ENCODE measurements at regions not wholly inside any gene's neighbourhood (a gene's known extent, or its start where the extent isn't known, plus 50 kb on each side); places are given as distances from the start of the nearest gene placed in this dataset.

DNA sequence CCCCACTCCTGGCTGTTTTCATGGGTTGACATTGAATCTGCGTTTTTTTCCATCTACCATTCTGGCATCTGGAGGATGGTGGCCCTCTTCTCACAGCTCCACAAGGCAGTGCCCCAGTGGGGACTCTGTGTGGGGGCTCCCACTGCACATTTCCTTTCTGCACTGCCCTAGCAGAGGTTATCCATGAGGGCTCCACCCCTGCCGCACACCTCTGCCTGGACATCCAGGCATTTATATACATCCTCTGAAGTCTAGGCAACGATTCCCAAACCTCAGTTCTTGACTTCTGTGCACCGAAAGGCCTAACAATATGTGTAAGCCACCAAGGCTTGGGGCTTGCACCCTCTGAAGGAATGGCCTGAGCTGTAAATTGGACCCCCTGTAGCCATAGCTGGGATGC is 147.9 kb upstream of the FMN2 start:
- H2BK5ac ChIP-seq (ENCODE audit: low read depth, low read length, poor library complexity, severe bottlenecking), result no peak overlapping the region
- no peak overlapping the region for H3K23ac ChIP-seq (ENCODE audit: low read depth, low read length)
- H2BK15ac ChIP-seq (ENCODE audit: low read depth, low read length), result no peak overlapping the region
- no peak overlapping the region for H3K4me2 ChIP-seq (ENCODE audit: low read depth, low read length)
- no peaks in the 10 kb centered on the region for H3K9me3 ChIP-seq (ENCODE audit: control insufficient read depth, insufficient read depth, low read length)
- POLR2A ChIA-PET (ENCODE audit: unreplicated experiment), result no interaction called here
- no peak overlapping the region for H3K18ac ChIP-seq (ENCODE audit: low read depth, low read length)
- H2AFZ ChIP-seq (replicated peaks; ENCODE audit: low read length, poor library complexity), result no peak overlapping the region
- H2BK20ac ChIP-seq (ENCODE audit: low read depth, low read length), result no peak overlapping the region
- intact Hi-C loops (cut with micrococcal nuclease), result no loop called here
- H4K5ac ChIP-seq (ENCODE audit: low read depth, low read length), result no peak overlapping the region
- no peak overlapping the region for H2BK120ac ChIP-seq (ENCODE audit: low read depth, low read length)
- in situ Hi-C loops (cut with MboI; ENCODE audit: low sequenced_read_pairs), result no loop called here
- no peak overlapping the region for H2AK5ac ChIP-seq (ENCODE audit: low read depth, low read length)
- no peak for ATAC-seq (ENCODE audit: low read depth)
- H3K36me3 ChIP-seq (ENCODE audit: control insufficient read depth, insufficient read depth, low read length), result no peaks in the 10 kb centered on the region
- no peak overlapping the region for H2AK9ac ChIP-seq (replicated peaks; ENCODE audit: low read depth, low read length, poor library complexity)
- no peak overlapping the region for H3K27ac ChIP-seq (ENCODE audit: insufficient read depth, low read length)
- H4K8ac ChIP-seq (ENCODE audit: low read depth in 2 of 2, low read length in 2 of 2), result no peak overlapping the region
- no peak for TF ChIP-seq MXI1 (IDR thresholded peaks at IDR 0.05; ENCODE audit: borderline replicate concordance, low read depth, low read length)
- TF ChIP-seq BHLHE40 (IDR thresholded peaks at IDR 0.05; ENCODE audit: low read depth, low read length), result no peak
- peaks cover 3% of the 10 kb centered on the region; the same call in 1 of the 2 replicates for H3K4me1 ChIP-seq (ENCODE audit: control insufficient read depth, insufficient read depth, low read length)
- no peak overlapping the region for H3K9ac ChIP-seq (ENCODE audit: low read depth, low read length)
- dilution Hi-C loops (cut with HindIII; ENCODE audit: low sequenced_read_pairs, unreplicated experiment), result no loop called here
- H3K4ac ChIP-seq (ENCODE audit: low read depth, low read length), result no peak overlapping the region
- no peak overlapping the region for H3K56ac ChIP-seq (ENCODE audit: extremely low read depth, insufficient read depth, low read length)
- no peaks in the 10 kb centered on the region for H3K79me1 ChIP-seq (ENCODE audit: low read depth in 1 of 2, low read length in 2 of 2)
- no TSS peak for BruUV-seq (replicated peaks)
- DNase-seq, result no peak
- no peaks in the 10 kb centered on the region for H3K9me1 ChIP-seq (ENCODE audit: insufficient read depth, low read length)
- H3K27me3 ChIP-seq (ENCODE audit: control insufficient read depth, insufficient read depth, low read length), result no peaks in the 10 kb centered on the region
- 86% methylated on average over 1 of the region's 4 CpGs; no CpG with 5 or more reads in 1 of the 2 experiments for WGBS, 2 experiments (ENCODE audit: extremely low coverage in 2 of 2, insufficient read length in 1 of 2)
- H4K20me1 ChIP-seq (ENCODE audit: insufficient read depth, low read length), result no peaks in the 10 kb centered on the region
- H3K14ac ChIP-seq (replicated peaks; ENCODE audit: low read depth, low read length), result no peak overlapping the region
- no peak overlapping the region for H4K91ac ChIP-seq (ENCODE audit: insufficient read depth, low read depth, low read length)
- CTCF ChIA-PET, result no interaction called here
- H3K4me3 ChIP-seq (ENCODE audit: insufficient read depth, low read depth, low read length), result no peak overlapping the region

Data from IMR-90 (cell line).